HEK293 (cell line): ENCODE measurements at regions not wholly inside any gene's neighbourhood (a gene's known extent, or its start where the extent isn't known, plus 50 kb on each side); places are given as distances from the start of the nearest gene placed in this dataset.
"Not testable (repeated sequence)": the region's sequence is repeated elsewhere in the genome, so short reads cannot be mapped to it uniquely, and the experiment has no call there.

ENCODE experiments used
- CTCF ChIA-PET: fragments of 350-600 bp; formaldehyde crosslinking; extraction: SDS; loops from one replicate; lab custom pipeline; 2021; ENCODE audit warnings: antibody characterized with exemption; lab: Yijun Ruan, JAX
- POLR2A ChIA-PET: fragments of 300-600 bp; formaldehyde crosslinking; extraction: SDS; loops from one replicate; lab custom pipeline; 2020; ENCODE audit warnings: antibody characterized with exemption, inconsistent platforms; lab: Yijun Ruan, JAX
- H3K27ac ChIP-seq: fragments of 200-500 bp; sonication (Bioruptor generic); 2 replicates; pipeline ENCODE4 v1.5.1; 2014; ENCODE audit warnings: low read depth, low read length, control low read depth, inconsistent platforms; ENCODE audit errors: extremely low read depth
- H3K36me3 ChIP-seq, 2 experiments: fragments of 200-500 bp in 1 of 2; sonication (Bioruptor generic) in 1 of 2; 1 replicate in 1 of 2; 2 replicates in 1 of 2; pipeline ENCODE4 v1.5.1; 2014 to 2017; ENCODE audit warnings: inconsistent platforms in 2 of 2, low read length in 2 of 2; ENCODE audit not compliant: control insufficient read depth in 2 of 2, insufficient read depth in 1 of 2
- H3K4me1 ChIP-seq: fragments of 200-500 bp; sonication (Bioruptor generic); 2 replicates; pipeline ENCODE4 v1.5.1; 2014; ENCODE audit warnings: mild to moderate bottlenecking, low read length, inconsistent platforms; ENCODE audit not compliant: control insufficient read depth, insufficient read depth
- H3K4me3 ChIP-seq: 2 replicates; pipeline ENCODE4 v1.5.1; 2011; ENCODE audit warnings: low read depth, mild to moderate bottlenecking, control low read depth, low read length, moderate library complexity
- H3K9me3 ChIP-seq: fragments of 200-500 bp; sonication (Bioruptor generic); 2 replicates; pipeline ENCODE4 v1.5.1; 2014; ENCODE audit warnings: low read depth, low read length, inconsistent platforms; ENCODE audit not compliant: control insufficient read depth, insufficient read depth
- BCL11A ChIP-seq: fragments of 450-650 bp; formaldehyde crosslinking; IDR thresholded peaks from 2 replicates; pipeline ENCODE4 v1.5.1; 2016; ENCODE audit warnings: low read depth, missing biosample characterization, missing genetic modification characterization
- GLIS1 ChIP-seq: fragments of 450-650 bp; formaldehyde crosslinking; IDR thresholded peaks from 2 replicates; pipeline ENCODE4 v1.5.1; 2016; ENCODE audit warnings: missing biosample characterization, missing genetic modification characterization
- KLF16 ChIP-seq: fragments of 450-650 bp; formaldehyde crosslinking; IDR thresholded peaks from 2 replicates; pipeline ENCODE4 v1.5.1; 2017; ENCODE audit warnings: missing biosample characterization, missing genetic modification characterization
- MEIS1 ChIP-seq: sonication (generic); formaldehyde crosslinking; IDR thresholded peaks from 2 replicates; pipeline ENCODE4 v1.8.1; 2022; ENCODE audit warnings: missing genetic modification reagents, mild to moderate bottlenecking, borderline replicate concordance
- ZIC2 ChIP-seq: fragments of 450-650 bp; formaldehyde crosslinking; IDR thresholded peaks from 2 replicates; pipeline ENCODE4 v1.5.1; 2016; ENCODE audit warnings: missing biosample characterization, missing genetic modification characterization
- ZNF10 ChIP-seq: fragments of 450-650 bp; formaldehyde crosslinking; IDR thresholded peaks from 2 replicates; pipeline ENCODE4 v1.5.1; 2017; ENCODE audit warnings: missing biosample characterization, missing genetic modification characterization
- ZNF184 ChIP-seq: fragments of 450-650 bp; IDR thresholded peaks from 2 replicates; pipeline ENCODE4 v1.5.1; 2018; ENCODE audit warnings: missing biosample characterization, mild to moderate bottlenecking, missing genetic modification characterization
- ZNF223 ChIP-seq: fragments of 450-650 bp; formaldehyde crosslinking; IDR thresholded peaks from 2 replicates; pipeline ENCODE4 v1.5.1; 2016; ENCODE audit warnings: missing biosample characterization, missing genetic modification characterization
- ZNF302 ChIP-seq: fragments of 450-650 bp; formaldehyde crosslinking; IDR thresholded peaks from 2 replicates; pipeline ENCODE4 v1.5.1; 2016; ENCODE audit warnings: missing biosample characterization, missing genetic modification characterization, low read depth
- ZNF324 ChIP-seq: fragments of 450-650 bp; formaldehyde crosslinking; IDR thresholded peaks from 2 replicates; pipeline ENCODE4 v1.5.1; 2016; ENCODE audit warnings: missing biosample characterization, missing genetic modification characterization
- ZNF501 ChIP-seq: fragments of 450-650 bp; formaldehyde crosslinking; IDR thresholded peaks from 2 replicates; pipeline ENCODE4 v1.5.1; 2016; ENCODE audit warnings: missing biosample characterization, missing genetic modification characterization
- ZNF610 ChIP-seq: fragments of 450-650 bp; formaldehyde crosslinking; IDR thresholded peaks from 2 replicates; pipeline ENCODE4 v1.5.1; 2016; ENCODE audit warnings: missing biosample characterization, missing genetic modification characterization, borderline replicate concordance
- ZNF621 ChIP-seq: fragments of 450-650 bp; formaldehyde crosslinking; IDR thresholded peaks from 2 replicates; pipeline ENCODE4 v1.5.1; 2017; ENCODE audit warnings: missing biosample characterization, missing genetic modification characterization
- ZNF623 ChIP-seq: fragments of 450-650 bp; formaldehyde crosslinking; IDR thresholded peaks from 2 replicates; pipeline ENCODE4 v1.5.1; 2016; ENCODE audit warnings: missing biosample characterization, missing genetic modification characterization
- ZNF660 ChIP-seq: fragments of 450-650 bp; IDR thresholded peaks from 2 replicates; pipeline ENCODE4 v1.5.1; 2018; ENCODE audit warnings: missing biosample characterization, mild to moderate bottlenecking, missing genetic modification characterization
- ZNF843 ChIP-seq: fragments of 450-650 bp; formaldehyde crosslinking; IDR thresholded peaks from 2 replicates; pipeline ENCODE4 v1.5.1; 2016; ENCODE audit warnings: missing biosample characterization, missing genetic modification characterization
- TF ChIP-seq, protein P1 (sequence below): fragments of 450-650 bp; formaldehyde crosslinking; IDR thresholded peaks from 2 replicates; pipeline ENCODE4 v1.5.1; 2016; ENCODE audit warnings: missing biosample characterization, missing genetic modification characterization
- TF ChIP-seq, protein P2 (sequence below): IDR thresholded peaks from 2 replicates; pipeline ENCODE4 v1.6.1; 2011; ENCODE audit warnings: mild to moderate bottlenecking, low read depth, low read length, borderline replicate concordance

- TF ChIP-seq ZNF610 (tag by site-specific recombination) (no peak), MEIS1 (CRISPR knock-in tag) (no peak), ZNF324 (tag by site-specific recombination) (no peak), ZNF501 (tag by site-specific recombination) (no peak), ZNF302 (tag by site-specific recombination) (no peak), BCL11A (tag by site-specific recombination) (no peak), ZNF843 (no peak), ZNF623 (tag by site-specific recombination) (no peak), ZNF660 (no peak), ZNF184 (no peak), ZNF621 (no peak), ZNF223 (tag by site-specific recombination) (no peak), GLIS1 (tag by site-specific recombination) (no peak), ZNF10 (tag by site-specific recombination) (no peak)
- TF ChIP-seq, protein P1, sequence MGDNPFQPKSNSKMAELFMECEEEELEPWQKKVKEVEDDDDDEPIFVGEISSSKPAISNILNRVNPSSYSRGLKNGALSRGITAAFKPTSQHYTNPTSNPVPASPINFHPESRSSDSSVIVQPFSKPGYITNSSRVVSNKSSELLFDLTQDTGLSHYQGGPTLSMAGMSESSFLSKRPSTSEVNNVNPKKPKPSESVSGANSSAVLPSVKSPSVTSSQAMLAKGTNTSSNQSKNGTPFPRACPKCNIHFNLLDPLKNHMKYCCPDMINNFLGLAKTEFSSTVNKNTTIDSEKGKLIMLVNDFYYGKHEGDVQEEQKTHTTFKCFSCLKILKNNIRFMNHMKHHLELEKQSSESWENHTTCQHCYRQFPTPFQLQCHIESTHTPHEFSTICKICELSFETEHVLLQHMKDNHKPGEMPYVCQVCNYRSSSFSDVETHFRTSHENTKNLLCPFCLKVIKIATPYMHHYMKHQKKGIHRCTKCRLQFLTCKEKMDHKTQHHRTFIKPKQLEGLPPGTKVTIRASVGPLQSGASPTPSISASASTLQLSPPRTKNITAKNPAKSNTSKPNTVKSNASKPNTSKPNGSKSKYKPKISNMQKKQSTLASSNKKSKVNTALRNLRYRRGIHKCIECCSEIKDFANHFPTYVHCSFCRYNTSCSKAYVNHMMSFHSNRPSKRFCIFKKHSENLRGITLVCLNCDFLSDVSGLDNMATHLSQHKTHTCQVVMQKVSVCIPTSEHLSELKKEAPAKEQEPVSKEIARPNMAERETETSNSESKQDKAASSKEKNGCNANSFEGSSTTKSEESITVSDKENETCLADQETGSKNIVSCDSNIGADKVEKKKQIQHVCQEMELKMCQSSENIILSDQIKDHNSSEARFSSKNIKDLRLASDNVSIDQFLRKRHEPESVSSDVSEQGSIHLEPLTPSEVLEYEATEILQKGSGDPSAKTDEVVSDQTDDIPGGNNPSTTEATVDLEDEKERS (tag by site-specific recombination), result no peak
- TF ChIP-seq, all 188 proteins: peak for 0
- POLR2A ChIA-PET, result no interaction called here
- CTCF ChIA-PET, result no interaction called here
- no peak overlapping the region for H3K4me3 ChIP-seq
- H3K9me3 ChIP-seq, result no peaks in the 10 kb centered on the region
- no peaks in the 10 kb centered on the region for H3K36me3 ChIP-seq
- H3K27ac ChIP-seq, result no peak overlapping the region
- H3K4me1 ChIP-seq, result no peaks in the 10 kb centered on the region
Measured at GRCh38 chr6:74479420-74479819, 726.4 kb downstream of the COL12A1 start.

DNA sequence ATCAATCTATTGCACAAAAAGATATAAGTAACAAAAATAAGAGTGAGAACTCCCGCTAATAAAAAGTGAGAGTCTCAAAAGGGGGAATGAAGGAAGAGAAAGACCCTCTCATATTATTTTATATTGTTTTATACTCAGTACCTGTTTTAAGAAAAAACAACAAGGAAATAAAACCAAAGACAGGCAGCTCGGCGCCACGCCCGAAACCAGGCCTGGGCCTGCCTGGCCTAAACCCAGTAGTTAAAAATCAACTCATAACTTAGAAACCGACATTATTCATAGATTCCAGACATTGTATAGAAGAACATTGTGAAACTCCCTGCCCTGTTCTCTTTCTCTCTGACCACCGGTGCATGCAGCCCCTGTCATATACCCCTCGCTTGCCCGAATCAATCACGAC lies 731.8 kb downstream of the COL12A1 start:
- H3K9me3 ChIP-seq, CTCF ChIA-PET, POLR2A ChIA-PET: not testable (repeated sequence)

DNA sequence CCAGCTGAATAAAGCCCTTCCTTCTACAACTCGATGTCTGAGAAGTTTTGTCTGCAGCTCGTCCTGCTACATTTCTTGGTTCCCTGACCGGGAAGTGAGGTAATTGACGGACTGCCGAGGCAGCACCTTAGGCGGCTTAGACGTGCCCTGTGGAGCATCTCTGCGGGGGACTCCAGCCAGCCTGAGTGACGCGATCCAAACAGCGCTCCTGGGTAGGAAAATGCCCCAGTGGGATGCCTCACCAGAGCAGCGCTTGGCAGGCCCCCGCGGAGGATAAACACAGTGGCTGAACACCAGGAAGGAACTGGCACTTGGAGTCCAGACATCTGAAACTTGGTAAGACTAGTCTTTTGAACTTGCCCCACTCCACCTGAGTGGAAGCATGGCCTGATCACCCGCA lies 737.3 kb downstream of the COL12A1 start:
- H3K4me3 ChIP-seq, H3K27ac ChIP-seq, H3K9me3 ChIP-seq, H3K36me3 ChIP-seq, H3K4me1 ChIP-seq, CTCF ChIA-PET, POLR2A ChIA-PET: not testable (repeated sequence)
- TF ChIP-seq ZIC2 (tag by site-specific recombination), result peak; percentile 28; the same call in 1 of the 2 replicates

More for the DNA sequence above, 731.8 kb downstream of the COL12A1 start:
- H3K27ac ChIP-seq, H3K36me3 ChIP-seq, H3K4me1 ChIP-seq, H3K4me3 ChIP-seq: not testable (repeated sequence)

- CTCF ChIA-PET, result no interaction called here
- no peak overlapping the region for H3K27ac ChIP-seq
- no peak for TF ChIP-seq KLF16 (tag by site-specific recombination)
- TF ChIP-seq, protein P2, sequence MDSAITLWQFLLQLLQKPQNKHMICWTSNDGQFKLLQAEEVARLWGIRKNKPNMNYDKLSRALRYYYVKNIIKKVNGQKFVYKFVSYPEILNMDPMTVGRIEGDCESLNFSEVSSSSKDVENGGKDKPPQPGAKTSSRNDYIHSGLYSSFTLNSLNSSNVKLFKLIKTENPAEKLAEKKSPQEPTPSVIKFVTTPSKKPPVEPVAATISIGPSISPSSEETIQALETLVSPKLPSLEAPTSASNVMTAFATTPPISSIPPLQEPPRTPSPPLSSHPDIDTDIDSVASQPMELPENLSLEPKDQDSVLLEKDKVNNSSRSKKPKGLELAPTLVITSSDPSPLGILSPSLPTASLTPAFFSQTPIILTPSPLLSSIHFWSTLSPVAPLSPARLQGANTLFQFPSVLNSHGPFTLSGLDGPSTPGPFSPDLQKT, result no peak
- TF ChIP-seq, all 188 proteins: peak for 0
- no peaks in the 10 kb centered on the region for H3K9me3 ChIP-seq
- H3K4me1 ChIP-seq, result no peaks in the 10 kb centered on the region
- POLR2A ChIA-PET, result interaction anchor here (0.5 kb wide), 1 partner anchor 32 kb away, joined by 3 read pairs; no protein-coding TSS in a partner anchor
- no peaks in the 10 kb centered on the region for H3K36me3 ChIP-seq
- no peak overlapping the region for H3K4me3 ChIP-seq
Measured at GRCh38 chr6:74467533-74468215, 738.2 kb downstream of the COL12A1 start.
